Neural cell (in vitro differentiated cells): ENCODE measurements at regions not wholly inside any gene's neighbourhood (a gene's known extent, or its start where the extent isn't known, plus 50 kb on each side); places are given as distances from the start of the nearest gene placed in this dataset.

Experiments
- H2AFZ ChIP-seq: fragments of 200-600, 300-800 bp; sonication (generic), shearing (Covaris generic); 2 replicates; pipeline ENCODE4 v1.6.0; 2014; ENCODE audit warnings: low read depth, mild to moderate bottlenecking, antibody characterized with exemption, low read length, moderate library complexity
- H3F3A ChIP-seq: fragments of 200-600 bp; shearing (Covaris generic); 2 replicates; pipeline ENCODE4 v1.6.1; 2016; ENCODE audit warnings: mild to moderate bottlenecking, moderate library complexity, mixed read lengths, antibody characterized with exemption, low read length; ENCODE audit not compliant: insufficient read depth, poor library complexity, severe bottlenecking
- H3K27ac ChIP-seq: fragments of 200-600, 300-800 bp; sonication (generic), shearing (Covaris generic); 2 replicates; pipeline ENCODE4 v1.5.1; 2014; ENCODE audit warnings: mild to moderate bottlenecking, low read length, moderate library complexity
- H3K27me3 ChIP-seq: fragments of 300-800, 200-600 bp; sonication (generic), shearing (Covaris generic); 2 replicates; pipeline ENCODE4 v1.6.0; 2014; ENCODE audit warnings: mild to moderate bottlenecking, low read depth, low read length, moderate library complexity; ENCODE audit not compliant: insufficient read depth
- H3K36me3 ChIP-seq: fragments of 300-800, 200-600 bp; sonication (generic), shearing (Covaris generic); 2 replicates; pipeline ENCODE4 v1.5.1; 2014; ENCODE audit warnings: mild to moderate bottlenecking, antibody characterized with exemption, low read length, moderate library complexity; ENCODE audit not compliant: insufficient read depth
- H3K4me2 ChIP-seq: fragments of 300-800, 200-600 bp; sonication (generic), shearing (Covaris generic); 2 replicates; pipeline ENCODE4 v1.6.0; 2014; ENCODE audit warnings: mild to moderate bottlenecking, low read length
- H3K4me3 ChIP-seq: fragments of 300-800, 200-600 bp; sonication (generic), shearing (Covaris generic); 2 replicates; pipeline ENCODE4 v1.5.1; 2014; ENCODE audit warnings: mild to moderate bottlenecking, low read length, moderate library complexity
- H3K79me2 ChIP-seq: fragments of 200-600 bp; shearing (Covaris generic); replicated peaks from 2 replicates; pipeline ENCODE4 v1.6.0; 2014; ENCODE audit warnings: mild to moderate bottlenecking, low read length, moderate library complexity; ENCODE audit not compliant: insufficient read depth
- H3K9ac ChIP-seq: fragments of 300-800, 200-600 bp; sonication (generic), shearing (Covaris generic); 2 replicates; pipeline ENCODE4 v1.6.1; 2016; ENCODE audit warnings: mild to moderate bottlenecking, low read length, mixed read lengths
- H3K9me2 ChIP-seq: fragments of 200-600 bp; shearing (Covaris generic); 2 replicates; pipeline ENCODE4 v1.6.1; 2016; ENCODE audit warnings: mild to moderate bottlenecking, low read length, mixed read lengths; ENCODE audit not compliant: insufficient read depth
- H3K9me3 ChIP-seq: fragments of 200-600, 300-800 bp; sonication (generic), shearing (Covaris generic); 2 replicates; pipeline ENCODE4 v1.6.1; 2016; ENCODE audit warnings: mild to moderate bottlenecking, mixed run types, low read length, moderate library complexity, mixed read lengths
- H4K20me1 ChIP-seq: fragments of 200-600 bp; shearing (Covaris generic); 2 replicates; pipeline ENCODE4 v1.6.1; 2016; ENCODE audit warnings: mild to moderate bottlenecking, mixed run types; ENCODE audit not compliant: insufficient read depth
- CTCF ChIP-seq: fragments of 450-650 bp; IDR thresholded peaks from 2 replicates; pipeline ENCODE4 v1.5.1; 2014; ENCODE audit warnings: antibody characterized with exemption, mild to moderate bottlenecking, moderate library complexity; ENCODE audit not compliant: poor library complexity, severe bottlenecking
- EP300 ChIP-seq: fragments of 450-650 bp; conservative IDR thresholded peaks from 2 replicates; pipeline ENCODE4 v1.6.1; 2014; ENCODE audit warnings: antibody characterized with exemption, mild to moderate bottlenecking, moderate library complexity; ENCODE audit not compliant: poor library complexity, severe bottlenecking
- EZH2 ChIP-seq: fragments of 200-600, 300-800 bp; shearing (Covaris generic), sonication (generic); IDR thresholded peaks from 2 replicates; pipeline ENCODE4 v1.6.1; 2014; ENCODE audit warnings: antibody characterized with exemption, low read length, borderline replicate concordance, mild to moderate bottlenecking; ENCODE audit not compliant: insufficient read depth, poor library complexity, severe bottlenecking
- MXI1 ChIP-seq: fragments of 450-650 bp; conservative IDR thresholded peaks from 2 replicates; pipeline ENCODE4 v1.6.1; 2014; ENCODE audit warnings: antibody characterized with exemption, mild to moderate bottlenecking; ENCODE audit not compliant: poor library complexity, severe bottlenecking
- POLR2AphosphoS5 ChIP-seq: IDR thresholded peaks from 2 replicates; pipeline ENCODE4 v1.6.1; 2012
- RAD21 ChIP-seq: fragments of 450-650 bp; conservative IDR thresholded peaks from 2 replicates; pipeline ENCODE4 v1.6.1; 2014; ENCODE audit warnings: antibody characterized with exemption, mild to moderate bottlenecking, moderate library complexity
- REST ChIP-seq: IDR thresholded peaks from 2 replicates; pipeline ENCODE4 v1.6.1; 2012; ENCODE audit warnings: borderline replicate concordance
- SMC3 ChIP-seq: fragments of 450-650 bp; conservative IDR thresholded peaks from 2 replicates; pipeline ENCODE4 v1.6.1; 2014; ENCODE audit warnings: antibody characterized with exemption, mild to moderate bottlenecking, moderate library complexity; ENCODE audit not compliant: poor library complexity
- TAF1 ChIP-seq: IDR thresholded peaks from 2 replicates; pipeline ENCODE4 v1.6.1; 2012; ENCODE audit warnings: low read depth

GRCh38 chr13:39189778-39190177 is 151.5 kb downstream of the NHLRC3 start:
- Histone ChIP-seq H3K9me3 (no peaks in the 10 kb centered on the region), H3K27me3 (no peaks in the 10 kb centered on the region), H3K9me2 (no peaks in the 10 kb centered on the region), H4K20me1 (no peaks in the 10 kb centered on the region), H3K9ac (no peak overlapping the region), H3K4me2 (no peak overlapping the region), H2AFZ (no peak overlapping the region), H3K4me3 (no peak overlapping the region), H3K79me2 (no peaks in the 10 kb centered on the region), H3F3A (no peaks in the 10 kb centered on the region), H3K27ac (no peak overlapping the region), H3K36me3 (no peaks in the 10 kb centered on the region)
- TF ChIP-seq EZH2 (no peak), REST (no peak), SMC3 (no peak), TAF1 (no peak), CTCF (no peak), POLR2AphosphoS5 (no peak), RAD21 (no peak), EP300 (no peak), MXI1 (no peak)

GRCh38 chr13:39196965-39197646 is 158.8 kb downstream of the NHLRC3 start:
- no peaks in the 10 kb centered on the region for H3K27me3 ChIP-seq
- TF ChIP-seq SMC3, result no peak
- no peak overlapping the region for H3K9ac ChIP-seq
- no peaks in the 10 kb centered on the region for H3K36me3 ChIP-seq
- H3K79me2 ChIP-seq, result no peaks in the 10 kb centered on the region
- H2AFZ ChIP-seq, result no peak overlapping the region
- no peaks in the 10 kb centered on the region for H4K20me1 ChIP-seq
- no peak overlapping the region for H3K4me3 ChIP-seq
- H3K9me3 ChIP-seq, result no peaks in the 10 kb centered on the region
- no peaks in the 10 kb centered on the region for H3K9me2 ChIP-seq
- H3F3A ChIP-seq, result no peaks in the 10 kb centered on the region
- no peak overlapping the region for H3K4me2 ChIP-seq
- no peak overlapping the region for H3K27ac ChIP-seq

- no peak overlapping the region for H2AFZ ChIP-seq
- H3K9ac ChIP-seq, result no peak overlapping the region
- no peak overlapping the region for H3K4me3 ChIP-seq
- no peak for TF ChIP-seq MXI1
- TF ChIP-seq REST, result no peak
- no peak for TF ChIP-seq CTCF
- no peak for TF ChIP-seq RAD21
- no peak for TF ChIP-seq SMC3
- no peak for TF ChIP-seq POLR2AphosphoS5
- TF ChIP-seq TAF1, result no peak
- no peak for TF ChIP-seq EZH2
- no peak for TF ChIP-seq EP300
- H3K9me2 ChIP-seq, result no peaks in the 10 kb centered on the region
- no peaks in the 10 kb centered on the region for H3K36me3 ChIP-seq
- H3K79me2 ChIP-seq, result no peaks in the 10 kb centered on the region
- no peak overlapping the region for H3K27ac ChIP-seq
- H3K4me2 ChIP-seq, result no peak overlapping the region
- H3K9me3 ChIP-seq, result no peaks in the 10 kb centered on the region
- no peaks in the 10 kb centered on the region for H3F3A ChIP-seq
- no peaks in the 10 kb centered on the region for H4K20me1 ChIP-seq
- H3K27me3 ChIP-seq, result no peaks in the 10 kb centered on the region
Observed at GRCh38 chr13:39197647-39198007, 159.4 kb downstream of the NHLRC3 start.
